ENCODE measurements at regions not wholly inside any gene's neighbourhood (a gene's known extent, or its start where the extent isn't known, plus 50 kb on each side); places are given as distances from the start of the nearest gene placed in this dataset.
"Not testable (repeated sequence)": the region's sequence is repeated elsewhere in the genome, so short reads cannot be mapped to it uniquely, and the experiment has no call there.

DNA sequence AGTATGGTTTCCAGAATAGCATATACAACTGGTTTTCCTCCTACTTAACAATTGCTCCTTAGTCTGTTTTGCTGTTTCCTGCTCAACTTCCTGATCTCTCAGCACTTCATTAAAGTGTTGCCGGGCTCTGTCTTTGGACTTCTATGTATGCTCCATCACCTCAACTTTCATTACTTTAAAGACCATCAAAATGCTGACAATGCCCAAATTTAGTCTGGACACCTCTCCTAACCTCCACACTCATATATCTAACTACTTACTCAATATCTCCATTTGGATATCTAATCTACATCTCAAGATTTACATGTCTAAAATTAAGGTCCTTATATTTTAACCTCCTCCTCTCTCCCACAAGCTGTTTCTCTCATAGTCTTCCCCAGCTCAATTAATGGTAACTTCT, 54.4 kb upstream of the LGR5 start:
- DNase-seq, result no peak

GRCh38 chr12:71376711-71377355, 62.8 kb upstream of the LGR5 start:
- DNase-seq, result not testable (repeated sequence)

DNA sequence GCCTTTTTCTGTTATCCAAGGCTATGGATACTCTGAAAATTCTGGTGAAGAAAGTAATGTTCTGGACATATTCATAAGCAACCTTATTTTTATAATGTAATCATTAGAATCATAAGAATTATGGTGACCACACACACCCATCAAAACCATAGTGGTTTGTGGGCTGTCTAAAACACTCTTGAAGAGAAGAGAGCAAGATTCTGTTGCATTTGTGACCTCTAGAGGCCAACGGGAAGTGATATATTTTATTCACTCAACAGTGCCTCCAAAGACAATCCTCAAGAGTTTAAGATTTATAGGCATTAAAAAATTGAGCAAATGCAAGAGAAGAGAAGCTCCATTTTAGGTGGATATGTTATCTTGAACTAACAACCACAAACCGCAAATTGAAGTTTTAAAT, 68.5 kb upstream of the LGR5 start:
- DNase-seq, result no peak

GRCh38 chr12:71360013-71360412, 79.6 kb upstream of the LGR5 start:
- DNase-seq, result no peak

GRCh38 chr12:71356569-71356968, 83.0 kb upstream of the LGR5 start:
- no peak for DNase-seq

DNA sequence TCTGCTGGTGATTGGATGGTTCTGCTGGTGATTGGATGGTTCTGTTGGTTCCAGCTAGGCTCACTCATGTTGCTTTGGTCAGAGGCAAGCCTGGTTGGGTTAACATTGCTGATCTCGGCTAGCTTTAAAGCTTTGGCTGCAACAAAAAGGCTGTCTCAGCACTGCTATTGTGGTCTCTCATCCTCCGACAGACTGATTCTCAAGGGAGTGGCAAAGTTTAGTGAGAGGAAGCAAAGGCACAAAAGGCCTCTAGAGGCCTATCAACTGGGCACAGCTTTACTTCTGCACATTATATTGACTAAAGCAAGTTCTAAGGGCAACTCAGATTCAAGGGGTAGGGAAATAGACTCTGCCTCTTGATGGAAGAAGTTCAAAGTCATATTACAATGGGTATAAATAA, 84.7 kb upstream of the LGR5 start:
- no peak for DNase-seq

DNA sequence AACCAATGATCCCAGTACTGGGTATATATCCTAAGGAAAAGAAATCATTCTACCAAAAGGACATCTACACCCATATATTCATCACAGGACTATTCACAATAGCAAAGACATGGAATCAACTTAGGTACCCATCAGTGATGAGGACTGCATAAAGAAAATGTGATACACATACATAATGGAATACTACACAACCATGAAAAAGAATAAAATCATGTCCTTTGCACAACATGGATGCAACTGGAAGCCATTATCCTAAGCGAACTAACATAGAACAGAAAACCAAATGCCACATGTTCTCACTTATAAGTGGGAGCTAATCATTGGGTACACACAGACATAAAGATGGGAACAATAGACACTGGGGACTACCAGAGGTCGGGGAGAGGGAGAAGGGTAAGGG, 86.0 kb upstream of the LGR5 start:
- no peak for DNase-seq

DNA sequence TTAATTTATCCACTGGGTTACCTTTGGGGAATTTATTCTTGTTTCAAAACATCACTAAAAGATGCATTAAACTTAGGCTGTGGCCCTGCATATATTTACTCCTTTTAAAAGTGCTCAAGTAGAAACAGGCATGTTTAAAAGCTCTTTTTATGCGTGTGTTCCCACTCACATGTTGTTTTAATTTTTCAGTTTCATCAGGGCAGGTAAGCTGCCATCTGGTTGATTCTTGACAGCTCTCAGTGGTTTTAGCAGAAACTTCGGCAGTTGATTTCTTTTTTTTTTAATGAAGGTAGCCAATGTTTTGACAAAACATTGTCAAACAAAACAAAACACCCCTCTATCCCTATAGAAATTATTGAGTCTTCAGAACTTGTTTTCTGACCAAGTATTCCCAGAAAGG, 89.6 kb upstream of the LGR5 start:
- no peak for DNase-seq

DNA sequence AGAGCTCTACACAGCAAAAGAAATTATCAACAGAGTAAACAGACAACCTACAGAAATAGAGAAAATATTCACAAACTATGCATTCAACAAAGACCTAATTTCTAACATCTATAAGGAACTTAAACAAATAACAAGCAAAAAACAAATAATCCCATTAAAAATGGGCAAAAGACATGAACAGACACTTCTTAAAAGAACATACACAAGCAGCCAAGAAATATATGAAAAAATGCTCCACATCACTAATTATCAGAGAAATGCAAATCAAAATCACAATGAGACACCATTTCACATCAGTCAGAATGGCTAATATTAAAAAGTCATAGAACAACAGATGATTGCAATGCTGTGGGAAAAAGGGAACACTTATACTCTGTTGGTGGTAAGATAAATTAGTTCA, 100.7 kb upstream of the LGR5 start:
- DNase-seq, result no peak

GRCh38 chr12:71335963-71336257, 103.7 kb upstream of the LGR5 start:
- no peak for DNase-seq

DNA sequence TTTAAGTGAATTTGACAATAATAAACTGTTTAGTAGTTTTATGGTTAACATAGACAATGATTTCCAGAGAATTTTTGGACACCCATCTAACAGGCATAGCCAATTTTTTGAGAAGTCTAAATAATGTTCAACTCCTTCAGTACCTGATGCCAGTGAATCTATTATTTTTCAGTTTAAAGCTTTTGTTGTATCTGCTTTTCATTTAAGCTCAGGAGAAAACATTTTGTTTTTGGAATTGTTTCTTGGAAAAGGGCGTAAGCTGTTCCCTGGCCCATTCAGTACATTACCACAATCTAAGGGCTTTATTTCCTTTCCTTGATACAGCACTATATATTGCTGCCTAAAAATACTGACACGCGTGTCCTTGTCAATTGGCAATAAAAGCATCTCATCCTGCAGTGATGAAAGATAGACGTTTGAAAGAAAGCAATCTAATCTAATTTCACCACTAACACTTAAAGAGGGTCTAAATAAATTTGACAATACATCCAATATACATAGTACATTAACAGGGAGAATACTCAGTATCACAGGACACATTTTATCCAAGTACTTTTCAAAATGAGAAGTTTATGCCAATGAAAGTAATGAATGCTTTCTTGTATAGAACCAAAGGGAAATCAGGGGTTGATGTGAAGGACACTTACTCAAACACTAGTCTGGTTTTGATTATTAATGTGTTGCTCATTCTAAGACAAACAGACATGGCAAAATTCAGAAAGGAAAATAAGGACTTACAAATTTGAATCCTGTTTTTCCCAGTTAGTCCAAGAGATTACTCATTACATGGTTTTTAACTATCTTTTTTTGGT, 104.2 kb upstream of the LGR5 start:
- no peak for DNase-seq

DNA sequence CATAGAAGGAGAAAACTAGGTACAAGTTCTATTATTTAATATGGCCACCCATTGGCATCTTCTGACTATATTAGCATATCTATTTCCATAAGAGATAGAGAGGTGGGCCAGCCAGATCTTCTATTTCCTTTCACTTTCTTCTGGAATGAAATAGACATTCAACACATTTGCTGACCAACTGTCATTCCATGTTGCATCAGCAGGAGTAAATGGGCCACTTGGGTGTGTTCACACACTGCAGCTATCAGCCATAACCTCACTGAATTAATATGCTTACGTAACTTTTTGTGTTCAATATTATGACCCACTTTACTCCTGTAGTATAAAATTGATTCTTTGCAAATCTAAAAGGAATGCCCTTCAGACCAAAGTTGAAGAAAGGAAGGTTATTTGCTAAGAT, 106.2 kb upstream of the LGR5 start:
- DNase-seq, result no peak

GRCh38 chr12:71329956-71330355, 109.6 kb upstream of the LGR5 start:
- DNase-seq, result no peak

DNA sequence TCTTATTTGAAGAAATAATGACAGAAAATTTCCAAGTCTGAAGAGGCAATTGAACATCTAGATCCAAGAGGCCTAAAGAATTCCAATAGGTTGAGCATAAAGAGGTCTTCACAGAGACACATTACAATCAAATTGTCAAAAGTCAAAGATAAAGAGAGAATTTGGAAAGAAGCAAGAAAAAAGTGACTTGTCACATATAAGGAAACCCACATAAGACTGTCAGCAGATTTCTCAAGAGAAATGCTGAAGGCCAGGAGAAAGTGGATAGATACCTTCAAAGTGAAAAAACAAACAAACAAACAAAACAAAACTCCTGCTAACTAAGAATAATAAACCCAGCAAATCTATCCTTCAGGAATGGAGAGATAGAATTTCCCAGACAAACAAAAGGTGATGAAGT, 118.1 kb upstream of the LGR5 start:
- no peak for DNase-seq

- DNase-seq, result no peak
These were observed 118.5 kb upstream of the LGR5 start for GRCh38 chr12:71321130-71321529.

DNA sequence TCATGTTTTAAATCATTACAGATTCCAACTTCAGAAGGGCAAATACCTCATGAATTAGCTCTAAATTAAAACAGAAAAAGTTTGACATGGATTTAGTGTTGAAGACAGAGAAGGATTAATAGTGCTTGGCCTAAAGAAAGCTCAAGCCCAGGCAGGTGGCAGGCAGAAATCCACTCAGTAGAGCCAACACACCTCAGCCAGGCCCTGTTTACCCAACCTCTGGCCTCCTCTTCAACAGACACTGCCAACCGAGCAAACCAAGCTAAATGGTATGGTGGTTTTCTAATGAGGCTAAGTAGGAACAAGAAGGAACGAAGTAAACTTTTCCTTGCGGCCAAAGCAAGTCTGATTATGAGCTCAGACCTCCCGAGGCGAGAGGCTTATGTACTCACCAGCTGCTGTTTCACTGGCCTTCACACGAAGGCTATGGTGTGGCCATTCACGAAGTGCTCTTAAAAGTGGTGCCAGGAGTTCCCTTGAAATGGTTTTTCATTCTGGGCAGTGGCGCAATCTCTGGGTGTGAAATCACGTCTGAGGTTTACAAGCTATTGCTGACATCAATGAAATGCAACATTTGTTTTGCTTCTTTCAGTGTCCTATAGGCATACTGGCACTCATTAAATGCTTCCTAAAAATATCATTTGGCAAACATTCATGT, 124.1 kb upstream of the LGR5 start:
- DNase-seq, result no peak

GRCh38 chr12:71312768-71313403, 126.7 kb upstream of the LGR5 start:
- no peak for DNase-seq

DNA sequence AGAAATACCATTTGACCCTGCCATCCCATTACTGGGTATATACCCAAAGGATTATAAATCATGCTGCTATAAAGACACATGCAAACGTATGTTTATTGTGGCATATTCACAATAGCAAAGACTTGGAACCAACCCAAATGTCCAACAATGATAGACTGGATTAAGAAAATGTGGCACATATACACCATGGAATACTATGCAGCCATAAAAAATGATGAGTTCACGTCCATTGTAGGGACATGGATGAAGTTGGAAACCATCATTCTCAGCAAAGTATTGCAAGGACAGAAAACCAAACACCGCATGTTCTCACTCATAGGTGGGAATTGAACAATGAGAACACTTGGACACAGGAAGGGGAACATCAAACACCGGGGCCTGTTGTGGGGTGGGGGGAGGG, 128.0 kb upstream of the LGR5 start:
- DNase-seq, result not testable (repeated sequence)

DNA sequence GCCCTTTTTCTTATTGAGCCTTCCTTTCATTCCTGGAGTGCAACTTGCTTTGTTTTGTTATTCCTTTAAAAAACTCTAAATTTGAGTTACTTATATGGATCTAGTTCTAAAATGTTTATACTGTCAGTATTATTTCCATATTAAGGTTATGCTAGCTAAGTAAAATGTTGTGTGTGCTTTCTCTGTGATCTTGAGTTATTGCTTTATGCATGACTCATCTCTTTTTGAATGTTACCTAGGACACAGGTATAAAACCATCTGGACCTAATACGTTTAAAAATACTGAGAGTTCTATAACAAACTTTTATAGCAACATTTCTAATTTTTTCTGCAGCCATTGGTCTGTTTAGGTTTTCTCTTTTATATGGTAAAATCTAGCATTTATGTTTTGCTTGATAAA, 132.8 kb upstream of the LGR5 start:
- DNase-seq, result no peak

- no peak for DNase-seq
These were observed 135.3 kb upstream of the LGR5 start for GRCh38 chr12:71304306-71304705.

- DNase-seq, result no peak
These were observed 136.4 kb upstream of the LGR5 start for GRCh38 chr12:71303199-71303598.

GRCh38 chr12:71300772-71301675, 138.6 kb upstream of the LGR5 start:
- no peak for DNase-seq
